HG03520 (cell line): ENCODE measurements at regions not wholly inside any gene's neighbourhood (a gene's known extent, or its start where the extent isn't known, plus 50 kb on each side); places are given as distances from the start of the nearest gene placed in this dataset.
"Not testable (repeated sequence)": the region's sequence is repeated elsewhere in the genome, so short reads cannot be mapped to it uniquely, and the experiment has no call there.

Source experiments
- ATAC-seq: cut with Tn5 transposase; IDR thresholded peaks from one replicate; pipeline ENCODE4 v1.9.1; 2021; ENCODE audit warnings: mild to moderate bottlenecking, moderate library complexity; ENCODE audit not compliant: unreplicated experiment

- not testable (repeated sequence) for ATAC-seq
These were observed 1338.5 kb upstream of the PCDH10 start for GRCh38 chr4:131810565-131810964.
